ENCODE measurements at regions not wholly inside any gene's neighbourhood (a gene's known extent, or its start where the extent isn't known, plus 50 kb on each side); places are given as distances from the start of the nearest gene placed in this dataset.

GRCh38 chr15:26318689-26319088 lies 454.2 kb downstream of the GABRB3 start:
- DNase-seq (ENCODE audit: low read depth): no peak
- H3K4me3 ChIP-seq (ENCODE audit: low read length): no peak overlapping the region
- TF ChIP-seq CTCF (conservative IDR thresholded peaks at IDR 0.05; ENCODE audit: low read depth, low read length): no peak

GRCh38 chr15:26314577-26314976 lies 451.4 kb upstream of the ATP10A start:
- no peak overlapping the region for H3K4me3 ChIP-seq (ENCODE audit: low read length)
- DNase-seq (ENCODE audit: low read depth): no peak
- TF ChIP-seq CTCF (conservative IDR thresholded peaks at IDR 0.05; ENCODE audit: low read depth, low read length): no peak

- no peak overlapping the region for H3K4me3 ChIP-seq (ENCODE audit: low read length)
- no peak for TF ChIP-seq CTCF (conservative IDR thresholded peaks at IDR 0.05; ENCODE audit: low read depth, low read length)
- no peak for DNase-seq (ENCODE audit: low read depth)
Measured at GRCh38 chr15:26311710-26312236, 448.6 kb upstream of the ATP10A start.

GRCh38 chr15:26298659-26299170 lies 435.6 kb upstream of the ATP10A start:
- no peak for TF ChIP-seq CTCF (conservative IDR thresholded peaks at IDR 0.05; ENCODE audit: low read depth, low read length)
- no peak for DNase-seq (ENCODE audit: low read depth)
- no peak overlapping the region for H3K4me3 ChIP-seq (ENCODE audit: low read length)

DNA sequence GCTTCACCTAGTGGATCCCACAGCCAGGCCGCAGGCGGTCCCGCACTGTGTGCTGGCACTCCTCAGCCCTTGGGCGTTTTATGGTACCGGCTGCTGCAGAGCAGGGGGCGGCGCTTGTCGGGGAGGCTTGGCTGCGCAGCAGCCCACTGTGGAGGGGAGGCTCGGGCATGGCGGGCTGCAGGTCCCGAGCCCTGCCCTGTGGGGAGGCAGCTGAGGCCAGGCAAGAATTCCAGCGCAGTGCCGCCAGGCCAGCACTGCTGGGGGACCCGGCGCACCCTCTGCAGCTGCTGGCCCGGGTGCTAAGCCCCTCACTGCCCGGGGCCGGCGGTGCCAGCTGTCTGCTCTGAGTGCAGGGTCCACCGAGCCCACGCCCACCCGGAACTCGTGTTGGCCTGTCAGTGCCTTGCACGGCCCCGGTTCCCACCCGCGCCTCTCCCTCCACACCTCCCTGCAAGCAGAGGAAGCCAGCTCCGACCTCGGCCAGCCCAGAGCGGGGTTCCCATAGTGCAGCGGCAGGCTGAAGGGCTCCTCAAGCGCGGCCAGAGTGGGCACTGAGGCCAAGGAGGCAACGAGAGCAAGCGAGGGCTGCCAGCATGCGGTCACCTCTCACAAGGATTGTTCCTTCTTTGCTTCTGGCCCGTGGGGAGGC lies 435.0 kb upstream of the ATP10A start:
- no peak for DNase-seq (ENCODE audit: low read depth)
- no peak for TF ChIP-seq CTCF (conservative IDR thresholded peaks at IDR 0.05; ENCODE audit: low read depth, low read length)
- H3K4me3 ChIP-seq (ENCODE audit: low read length): no peak overlapping the region

- no peak for DNase-seq (ENCODE audit: low read depth)
- no peak overlapping the region for H3K4me3 ChIP-seq (ENCODE audit: low read length)
- no peak for TF ChIP-seq CTCF (conservative IDR thresholded peaks at IDR 0.05; ENCODE audit: low read depth, low read length)
Measured at GRCh38 chr15:26295336-26296085, 432.4 kb upstream of the ATP10A start.

Measured in retinal pigment epithelial cell (primary cell).